Aorta (tissue), 5 donors: ENCODE measurements at regions not wholly inside any gene's neighbourhood (a gene's known extent, or its start where the extent isn't known, plus 50 kb on each side); places are given as distances from the start of the nearest gene placed in this dataset.

Experiments used
- ATAC-seq: fragments of 200-7000 bp; cut with Tn5 transposase; one replicate; pipeline ENCODE4 v1.9.1; 2022; ENCODE audit warnings: moderate library complexity; ENCODE audit not compliant: low FRiP score
- DNase-seq, 2 donors: peaks; one replicate each; pipeline ENCODE4 v3.0.0-alpha.2; 2020
- H3K27ac ChIP-seq, 2 donors: one replicate each; pipeline ENCODE4 v1.5.1; 2013; ENCODE audit warnings: low read length in 2 of 2, mild to moderate bottlenecking in 2 of 2, moderate library complexity in 2 of 2, control low read depth in 1 of 2, inconsistent platforms in 1 of 2, low read depth in 1 of 2
- H3K27me3 ChIP-seq, 2 donors: one replicate each; pipeline ENCODE4 v1.6.1; 2013; ENCODE audit warnings: control low read depth in 1 of 2, low read length in 1 of 2, mild to moderate bottlenecking in 1 of 2, moderate library complexity in 1 of 2; ENCODE audit not compliant: insufficient read depth in 2 of 2, control insufficient read depth in 1 of 2
- H3K36me3 ChIP-seq, 2 donors: one replicate each; pipeline ENCODE4 v1.6.1; 2013; ENCODE audit warnings: control low read depth in 1 of 2, low read length in 1 of 2, mild to moderate bottlenecking in 1 of 2; ENCODE audit not compliant: insufficient read depth in 2 of 2, control insufficient read depth in 1 of 2
- H3K4me1 ChIP-seq, 2 donors: one replicate each; pipeline ENCODE4 v1.6.1; 2013; ENCODE audit warnings: low read length in 2 of 2, control low read depth in 1 of 2, mild to moderate bottlenecking in 1 of 2, moderate library complexity in 1 of 2; ENCODE audit not compliant: insufficient read depth in 2 of 2, control insufficient read depth in 1 of 2
- H3K4me3 ChIP-seq, 2 donors: one replicate each; pipeline ENCODE4 v1.5.1; 2013; ENCODE audit warnings: low read length in 2 of 2, control low read depth in 1 of 2, mild to moderate bottlenecking in 1 of 2
- H3K9me3 ChIP-seq: one replicate; pipeline ENCODE4 v1.6.1; 2013; ENCODE audit warnings: mild to moderate bottlenecking, low read length; ENCODE audit not compliant: control insufficient read depth
- WGBS, 2 donors: extraction: QIAGEN DNeasy Blood & Tissue Kit; methylation state at CpG; one replicate each; pipeline ENCODE4 v1.1.7; 2013; 5-methylcytosine and 5-hydroxymethylcytosine counted together
- intact Hi-C, 2 donors: fragments of 100-400 bp; cut with DNase I; formaldehyde crosslinking; loops; one replicate each; pipeline versions ENCODE4 v1.14.2 to v1.15.0; 2022
- donor health status: healthy with polysubstance abuse.
- donor health status: Bipolar disorder and iron deficiency.
- donor health status: DM: no; HTN: no; CAD: no.
- donor health status: DM: no; HTN: no; CAD: no.
- donor health status: DM: yes; HTN: yes; CAD: no.

GRCh38 chr15:62894322-62895085, 148.0 kb upstream of the TPM1 start:
- Histone ChIP-seq H3K4me1 (peaks cover 2 to 3% of the 10 kb centered on the region in 2 donors), H3K27ac (no peak overlapping the region), H3K9me3 (no peaks in the 10 kb centered on the region), H3K4me3 (no peak overlapping the region), H3K27me3 (no peaks in the 10 kb centered on the region), H3K36me3 (no peaks in the 10 kb centered on the region)
- ATAC-seq, result no peak
- WGBS, 2 donors, result 93% methylated on average over 10 of the region's 10 CpGs
- intact Hi-C loops, result loop anchor here in 1 of 2 donors (5.0 kb wide), 2 partner anchors 38 to 148 kb away; partner anchors contain the start of gene TPM1
- no peak for DNase-seq

- Histone ChIP-seq H3K4me3 (no peak overlapping the region), H3K4me1 (peaks cover 2 to 3% of the 10 kb centered on the region in 2 donors), H3K9me3 (no peaks in the 10 kb centered on the region), H3K27ac (peak overlapping the region in 1 of 2 donors; percentile 73), H3K36me3 (no peaks in the 10 kb centered on the region), H3K27me3 (no peaks in the 10 kb centered on the region)
- 62 to 63% methylated on average over 6 of the region's 6 CpGs for WGBS, 2 donors
- ATAC-seq (no peak), DNase-seq (no peak)
- intact Hi-C loops, result loop anchor here in 1 of 2 donors (5.0 kb wide), 2 partner anchors 37 to 147 kb away; partner anchors contain the start of gene TPM1
These were observed 147.2 kb upstream of the TPM1 start for GRCh38 chr15:62895139-62895866.

- Histone ChIP-seq H3K4me1 (peaks cover 2 to 3% of the 10 kb centered on the region in 2 donors), H3K27me3 (no peaks in the 10 kb centered on the region), H3K27ac (peak overlapping the region; percentile 28 to 73), H3K4me3 (no peak overlapping the region), H3K36me3 (no peaks in the 10 kb centered on the region), H3K9me3 (no peaks in the 10 kb centered on the region)
- DNase-seq (no peak), ATAC-seq (no peak)
- 41 to 45% methylated on average over 1 of the region's 1 CpG for WGBS, 2 donors
- intact Hi-C loops, result loop anchor here (2.0 to 5.0 kb wide), 3 partner anchors 33 to 146 kb away; partner anchors contain the start of gene TPM1 (in 1 of the 2)
These were observed 146.6 kb upstream of the TPM1 start for GRCh38 chr15:62895905-62896316.

GRCh38 chr15:62896380-62896866, 146.1 kb upstream of the TPM1 start:
- DNase-seq, result no peak
- no peaks in the 10 kb centered on the region for H3K9me3 ChIP-seq
- no peak overlapping the region for H3K4me3 ChIP-seq
- no peaks in the 10 kb centered on the region for H3K36me3 ChIP-seq
- intact Hi-C loops, result loop anchor here (2.0 to 5.0 kb wide), 3 partner anchors 32 to 146 kb away; partner anchors contain the start of gene TPM1 (in 1 of the 2)
- no peak for ATAC-seq
- no peaks in the 10 kb centered on the region for H3K27me3 ChIP-seq
- H3K27ac ChIP-seq, result peak overlapping the region; percentile 28 to 49
- H3K4me1 ChIP-seq, result peaks cover 2 to 3% of the 10 kb centered on the region in 2 donors
- 80 to 87% methylated on average over 3 of the region's 3 CpGs for WGBS, 2 donors

GRCh38 chr15:62896969-62897486, 145.5 kb upstream of the TPM1 start:
- Histone ChIP-seq H3K27ac (peak overlapping the region; percentile 23 to 24), H3K4me3 (no peak overlapping the region), H3K9me3 (no peaks in the 10 kb centered on the region), H3K27me3 (no peaks in the 10 kb centered on the region), H3K4me1 (peaks cover 2 to 3% of the 10 kb centered on the region in 2 donors), H3K36me3 (no peaks in the 10 kb centered on the region)
- intact Hi-C loops, result loop anchor here (2.0 to 5.0 kb wide), 3 partner anchors 32 to 145 kb away; partner anchors contain the start of gene TPM1 (in 1 of the 2)
- DNase-seq (peak; percentile 93 to 96), ATAC-seq (peak; percentile 93)
- whole genome bisulfite sequencing, 2 donors, result 3 to 6% methylated on average over 19 of the region's 19 CpGs

- ATAC-seq (no peak), DNase-seq (no peak)
- WGBS, 2 donors, result 72 to 80% methylated on average over 8 of the region's 8 CpGs
- no peaks in the 10 kb centered on the region for H3K9me3 ChIP-seq
- intact Hi-C loops, result loop anchor here (2.0 to 5.0 kb wide), 3 partner anchors 31 to 145 kb away; partner anchors contain the start of gene TPM1 (in 1 of the 2)
- H3K36me3 ChIP-seq, result no peaks in the 10 kb centered on the region
- peak overlapping the region; percentile 23 to 24 for H3K27ac ChIP-seq
- no peak overlapping the region for H3K4me3 ChIP-seq
- H3K27me3 ChIP-seq, result no peaks in the 10 kb centered on the region
- H3K4me1 ChIP-seq, result peaks cover 2 to 3% of the 10 kb centered on the region in 2 donors
These were observed 144.9 kb upstream of the TPM1 start for GRCh38 chr15:62897634-62898033.

GRCh38 chr15:62899090-62899493, 143.5 kb upstream of the TPM1 start:
- DNase-seq (no peak), ATAC-seq (no peak)
- Histone ChIP-seq H3K36me3 (no peaks in the 10 kb centered on the region), H3K4me1 (peaks cover 2 to 3% of the 10 kb centered on the region in 2 donors), H3K4me3 (no peak overlapping the region), H3K9me3 (no peaks in the 10 kb centered on the region), H3K27me3 (no peaks in the 10 kb centered on the region), H3K27ac (peak overlapping the region; percentile 20 to 22)
- 41 to 44% methylated on average over 2 of the region's 2 CpGs for WGBS, 2 donors
- intact Hi-C loops, result loop anchor here in 1 of 2 donors (5.0 kb wide), 2 partner anchors 33 to 143 kb away; partner anchors contain the start of gene TPM1

- ATAC-seq (no peak), DNase-seq (no peak)
- Histone ChIP-seq H3K9me3 (no peaks in the 10 kb centered on the region), H3K4me3 (no peak overlapping the region), H3K27me3 (no peaks in the 10 kb centered on the region), H3K4me1 (peaks cover 2 to 3% of the 10 kb centered on the region in 2 donors), H3K27ac (peak overlapping the region; percentile 58 to 73), H3K36me3 (no peaks in the 10 kb centered on the region)
- intact Hi-C loops, result no loop called here
- WGBS, 2 donors, result 40 to 45% methylated on average over 11 of the region's 11 CpGs
These were observed 142.3 kb upstream of the TPM1 start for GRCh38 chr15:62900071-62900802.
